ENCODE measurements at regions not wholly inside any gene's neighbourhood (a gene's known extent, or its start where the extent isn't known, plus 50 kb on each side); places are given as distances from the start of the nearest gene placed in this dataset.

DNA sequence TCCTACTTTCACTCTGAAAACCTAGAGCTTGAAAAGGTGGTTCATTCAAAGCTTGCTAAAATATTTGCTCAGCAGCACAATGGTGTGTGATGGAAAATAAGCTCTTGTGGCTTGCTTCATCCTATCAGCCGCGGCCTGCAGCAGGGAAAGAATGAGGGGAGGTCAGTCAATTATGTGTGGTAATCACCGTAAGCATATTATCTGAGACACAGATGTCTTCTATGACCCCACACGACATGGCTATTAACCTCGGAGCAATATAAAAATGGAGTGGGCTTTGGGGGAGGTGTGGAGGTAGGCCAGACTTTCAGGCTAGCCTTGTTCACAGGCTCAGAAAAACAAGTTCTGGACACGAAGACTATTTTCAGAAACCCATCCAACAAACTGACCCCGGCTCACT lies 98.4 kb upstream of the SIX3 start (continued):
- TF ChIP-seq CTCF (IDR thresholded peaks at IDR 0.05; ENCODE audit: control extremely low read depth in 1 of 3, insufficient read depth in 1 of 3, low read depth in 1 of 3, low read length in 3 of 3), result no peak
- TF ChIP-seq TEAD4 (IDR thresholded peaks at IDR 0.05; ENCODE audit: low read depth, low read length), result no peak
- no peak for TF ChIP-seq RBBP5 (IDR thresholded peaks at IDR 0.05; ENCODE audit: borderline replicate concordance, low read depth, low read length)
- TF ChIP-seq CEBPB (IDR thresholded peaks at IDR 0.05; ENCODE audit: low read depth, low read length), result no peak

Measured in H1 (cell line).